Transverse colon (tissue), 3 donors: ENCODE measurements at regions not wholly inside any gene's neighbourhood (a gene's known extent, or its start where the extent isn't known, plus 50 kb on each side); places are given as distances from the start of the nearest gene placed in this dataset.

Source experiments
- EP300 ChIP-seq: sonication (generic); formaldehyde crosslinking; IDR thresholded peaks from one replicate; pipeline ENCODE4 v1.6.1; 2017; ENCODE audit warnings: antibody characterized with exemption, low read depth
- TF ChIP-seq, protein P1 (sequence below), 5 experiments: fragments of 200-600 bp in 3 of 5; fragments of 450-650 bp in 2 of 5; sonication (generic) in 3 of 5; IDR thresholded peaks; 1 replicate in 2 of 5; 2 replicates in 3 of 5; pipeline ENCODE4 v1.5.1; 2016 to 2017; ENCODE audit warnings: antibody characterized with exemption in 5 of 5, inconsistent platforms in 3 of 5, mild to moderate bottlenecking in 2 of 5, moderate library complexity in 1 of 5

DNA sequence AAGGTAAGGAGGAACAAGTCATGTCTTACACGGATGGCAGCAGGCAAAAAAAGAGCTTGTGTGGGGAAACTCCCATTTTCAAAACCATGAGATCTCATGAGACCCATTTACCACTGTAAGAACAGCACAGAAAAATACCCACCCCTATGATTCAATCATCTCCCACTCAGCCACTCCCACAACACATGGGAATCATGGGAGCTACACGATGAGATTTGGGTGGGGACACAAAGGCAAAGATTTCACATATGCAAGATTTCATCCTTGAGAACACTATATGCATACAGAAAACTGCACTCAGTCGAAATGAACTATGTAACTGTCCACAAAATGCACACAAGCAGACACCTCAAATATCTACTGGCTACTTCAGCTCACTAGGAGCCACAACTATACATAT is 480.6 kb upstream of the BTBD3 start:
- TF ChIP-seq EP300: no peak
- TF ChIP-seq, protein P1, sequence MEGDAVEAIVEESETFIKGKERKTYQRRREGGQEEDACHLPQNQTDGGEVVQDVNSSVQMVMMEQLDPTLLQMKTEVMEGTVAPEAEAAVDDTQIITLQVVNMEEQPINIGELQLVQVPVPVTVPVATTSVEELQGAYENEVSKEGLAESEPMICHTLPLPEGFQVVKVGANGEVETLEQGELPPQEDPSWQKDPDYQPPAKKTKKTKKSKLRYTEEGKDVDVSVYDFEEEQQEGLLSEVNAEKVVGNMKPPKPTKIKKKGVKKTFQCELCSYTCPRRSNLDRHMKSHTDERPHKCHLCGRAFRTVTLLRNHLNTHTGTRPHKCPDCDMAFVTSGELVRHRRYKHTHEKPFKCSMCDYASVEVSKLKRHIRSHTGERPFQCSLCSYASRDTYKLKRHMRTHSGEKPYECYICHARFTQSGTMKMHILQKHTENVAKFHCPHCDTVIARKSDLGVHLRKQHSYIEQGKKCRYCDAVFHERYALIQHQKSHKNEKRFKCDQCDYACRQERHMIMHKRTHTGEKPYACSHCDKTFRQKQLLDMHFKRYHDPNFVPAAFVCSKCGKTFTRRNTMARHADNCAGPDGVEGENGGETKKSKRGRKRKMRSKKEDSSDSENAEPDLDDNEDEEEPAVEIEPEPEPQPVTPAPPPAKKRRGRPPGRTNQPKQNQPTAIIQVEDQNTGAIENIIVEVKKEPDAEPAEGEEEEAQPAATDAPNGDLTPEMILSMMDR (IDR thresholded peaks at IDR 0.05): no peak
